ENCODE measurements at regions not wholly inside any gene's neighbourhood (a gene's known extent, or its start where the extent isn't known, plus 50 kb on each side); places are given as distances from the start of the nearest gene placed in this dataset.

- H3K27ac ChIP-seq (ENCODE audit: low read length), result no peak overlapping the region
- H2AFZ ChIP-seq (ENCODE audit: low read depth, low read length), result peak overlapping the region; percentile 48; the same call in 1 of the 2 replicates
- TF ChIP-seq, protein P1, sequence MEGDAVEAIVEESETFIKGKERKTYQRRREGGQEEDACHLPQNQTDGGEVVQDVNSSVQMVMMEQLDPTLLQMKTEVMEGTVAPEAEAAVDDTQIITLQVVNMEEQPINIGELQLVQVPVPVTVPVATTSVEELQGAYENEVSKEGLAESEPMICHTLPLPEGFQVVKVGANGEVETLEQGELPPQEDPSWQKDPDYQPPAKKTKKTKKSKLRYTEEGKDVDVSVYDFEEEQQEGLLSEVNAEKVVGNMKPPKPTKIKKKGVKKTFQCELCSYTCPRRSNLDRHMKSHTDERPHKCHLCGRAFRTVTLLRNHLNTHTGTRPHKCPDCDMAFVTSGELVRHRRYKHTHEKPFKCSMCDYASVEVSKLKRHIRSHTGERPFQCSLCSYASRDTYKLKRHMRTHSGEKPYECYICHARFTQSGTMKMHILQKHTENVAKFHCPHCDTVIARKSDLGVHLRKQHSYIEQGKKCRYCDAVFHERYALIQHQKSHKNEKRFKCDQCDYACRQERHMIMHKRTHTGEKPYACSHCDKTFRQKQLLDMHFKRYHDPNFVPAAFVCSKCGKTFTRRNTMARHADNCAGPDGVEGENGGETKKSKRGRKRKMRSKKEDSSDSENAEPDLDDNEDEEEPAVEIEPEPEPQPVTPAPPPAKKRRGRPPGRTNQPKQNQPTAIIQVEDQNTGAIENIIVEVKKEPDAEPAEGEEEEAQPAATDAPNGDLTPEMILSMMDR (IDR thresholded peaks at IDR 0.05; ENCODE audit: low read depth, low read length), result no peak
- TF ChIP-seq EZH2phosphoT487 (IDR thresholded peaks at IDR 0.05; ENCODE audit: low read depth), result no peak
- H3K9me3 ChIP-seq (ENCODE audit: insufficient read depth, low read length), result no peaks in the 10 kb centered on the region
- H4K20me1 ChIP-seq (ENCODE audit: insufficient read depth, low read length), result no peaks in the 10 kb centered on the region
- peaks cover 14% of the 10 kb centered on the region for H3K27me3 ChIP-seq (ENCODE audit: low read depth, low read length)
- H3K36me3 ChIP-seq (replicated peaks; ENCODE audit: low read depth, low read length), result no peaks in the 10 kb centered on the region
- H3K4me1 ChIP-seq (ENCODE audit: low read length), result peaks cover 13% of the 10 kb centered on the region
- H3K79me2 ChIP-seq (ENCODE audit: low read length), result no peaks in the 10 kb centered on the region
- H3K4me3 ChIP-seq (ENCODE audit: low read length), result peak overlapping the region; percentile 79
- H3K4me2 ChIP-seq (ENCODE audit: low read length), result peak overlapping the region; percentile 77
- peak overlapping the region; percentile 60 for H3K9ac ChIP-seq (ENCODE audit: low read length)
Measured at GRCh38 chr22:46026899-46027210, 49.9 kb upstream of the WNT7B start.

GRCh38 chr22:46027211-46028105 lies 50.5 kb upstream of the WNT7B start:
- H2AFZ ChIP-seq (ENCODE audit: low read depth, low read length), result peak overlapping the region; percentile 48
- no peaks in the 10 kb centered on the region for H4K20me1 ChIP-seq (ENCODE audit: insufficient read depth, low read length)
- no peak for TF ChIP-seq EZH2phosphoT487 (IDR thresholded peaks at IDR 0.05; ENCODE audit: low read depth)
- TF ChIP-seq, protein P1 (IDR thresholded peaks at IDR 0.05; ENCODE audit: low read depth, low read length), result peak; percentile 42
- no peak overlapping the region for H3K27ac ChIP-seq (ENCODE audit: low read length)
- peak overlapping the region; percentile 79 for H3K4me3 ChIP-seq (ENCODE audit: low read length)
- no peaks in the 10 kb centered on the region for H3K36me3 ChIP-seq (replicated peaks; ENCODE audit: low read depth, low read length)
- peak overlapping the region; percentile 60 for H3K9ac ChIP-seq (ENCODE audit: low read length)
- no peaks in the 10 kb centered on the region for H3K9me3 ChIP-seq (ENCODE audit: insufficient read depth, low read length)
- no peaks in the 10 kb centered on the region for H3K79me2 ChIP-seq (ENCODE audit: low read length)
- peak overlapping the region; percentile 77 for H3K4me2 ChIP-seq (ENCODE audit: low read length)
- H3K4me1 ChIP-seq (ENCODE audit: low read length), result peaks cover 13% of the 10 kb centered on the region
- peaks cover 14% of the 10 kb centered on the region for H3K27me3 ChIP-seq (ENCODE audit: low read depth, low read length)

- no peak overlapping the region for H3K27ac ChIP-seq (ENCODE audit: low read length)
- TF ChIP-seq, protein P1 (IDR thresholded peaks at IDR 0.05; ENCODE audit: low read depth, low read length), result no peak
- no peak for TF ChIP-seq EZH2phosphoT487 (IDR thresholded peaks at IDR 0.05; ENCODE audit: low read depth)
- H3K9me3 ChIP-seq (ENCODE audit: insufficient read depth, low read length), result no peaks in the 10 kb centered on the region
- H2AFZ ChIP-seq (ENCODE audit: low read depth, low read length), result no peak overlapping the region
- H4K20me1 ChIP-seq (ENCODE audit: insufficient read depth, low read length), result no peaks in the 10 kb centered on the region
- peaks cover 13% of the 10 kb centered on the region for H3K4me1 ChIP-seq (ENCODE audit: low read length)
- H3K9ac ChIP-seq (ENCODE audit: low read length), result peak overlapping the region; percentile 60
- peaks cover 14% of the 10 kb centered on the region for H3K27me3 ChIP-seq (ENCODE audit: low read depth, low read length)
- peak overlapping the region; percentile 79 for H3K4me3 ChIP-seq (ENCODE audit: low read length)
- peak overlapping the region; percentile 77 for H3K4me2 ChIP-seq (ENCODE audit: low read length)
- H3K79me2 ChIP-seq (ENCODE audit: low read length), result no peaks in the 10 kb centered on the region
- no peaks in the 10 kb centered on the region for H3K36me3 ChIP-seq (replicated peaks; ENCODE audit: low read depth, low read length)
Measured at GRCh38 chr22:46028106-46028991, 51.4 kb upstream of the WNT7B start.

GRCh38 chr22:46029036-46029435 lies 52.1 kb upstream of the WNT7B start:
- Histone ChIP-seq H3K9me3 (ENCODE audit: insufficient read depth, low read length) (no peaks in the 10 kb centered on the region), H4K20me1 (ENCODE audit: insufficient read depth, low read length) (no peaks in the 10 kb centered on the region), H3K27me3 (ENCODE audit: low read depth, low read length) (peaks cover 14% of the 10 kb centered on the region), H3K79me2 (ENCODE audit: low read length) (no peaks in the 10 kb centered on the region), H3K4me2 (ENCODE audit: low read length) (no peak overlapping the region), H3K9ac (ENCODE audit: low read length) (no peak overlapping the region), H3K27ac (ENCODE audit: low read length) (no peak overlapping the region), H2AFZ (ENCODE audit: low read depth, low read length) (no peak overlapping the region), H3K4me1 (ENCODE audit: low read length) (peaks cover 13% of the 10 kb centered on the region), H3K4me3 (ENCODE audit: low read length) (no peak overlapping the region), H3K36me3 (replicated peaks; ENCODE audit: low read depth, low read length) (no peaks in the 10 kb centered on the region)
- no peak for TF ChIP-seq EZH2phosphoT487 (IDR thresholded peaks at IDR 0.05; ENCODE audit: low read depth)
- TF ChIP-seq, protein P1 (IDR thresholded peaks at IDR 0.05; ENCODE audit: low read depth, low read length), result no peak
